Smooth muscle cell (in vitro differentiated cells): ENCODE measurements at regions not wholly inside any gene's neighbourhood (a gene's known extent, or its start where the extent isn't known, plus 50 kb on each side); places are given as distances from the start of the nearest gene placed in this dataset.
"Not testable (repeated sequence)": the region's sequence is repeated elsewhere in the genome, so short reads cannot be mapped to it uniquely, and the experiment has no call there.

ENCODE experiments used
- DNase-seq: peaks from one replicate; lab custom pipeline; 2025; ENCODE audit not compliant: unreplicated experiment; lab: John Stamatoyannopoulos, UW
- H2AFZ ChIP-seq: fragments of 200-600 bp; sonication (generic); 2 replicates; pipeline ENCODE4 v1.6.0; 2016; ENCODE audit warnings: antibody characterized with exemption, low read depth, mild to moderate bottlenecking
- H3F3A ChIP-seq: fragments of 200-600 bp; sonication (generic); 2 replicates; pipeline ENCODE4 v1.6.0; 2017; ENCODE audit warnings: antibody characterized with exemption, low read depth
- H3K27ac ChIP-seq: fragments of 200-600 bp; sonication (generic); 2 replicates; pipeline ENCODE4 v1.5.1; 2016; ENCODE audit warnings: low read depth, mild to moderate bottlenecking
- H3K27me3 ChIP-seq: fragments of 200-600 bp; sonication (generic); 2 replicates; pipeline ENCODE4 v1.6.1; 2016; ENCODE audit warnings: low read depth, mild to moderate bottlenecking
- H3K36me3 ChIP-seq: fragments of 200-600 bp; sonication (generic); 2 replicates; pipeline ENCODE4 v1.5.1; 2016; ENCODE audit warnings: low read depth
- H3K4me1 ChIP-seq: fragments of 200-600 bp; sonication (generic); 2 replicates; pipeline ENCODE4 v1.5.1; 2016; ENCODE audit warnings: low read depth
- H3K4me2 ChIP-seq: fragments of 200-600 bp; sonication (generic); 2 replicates; pipeline ENCODE4 v1.6.0; 2016; ENCODE audit warnings: mild to moderate bottlenecking
- H3K4me3 ChIP-seq: fragments of 200-600 bp; sonication (generic); 2 replicates; pipeline ENCODE4 v1.5.1; 2016; ENCODE audit warnings: mild to moderate bottlenecking
- H3K79me2 ChIP-seq: fragments of 200-600 bp; sonication (generic); 2 replicates; pipeline ENCODE4 v1.6.0; 2016; ENCODE audit warnings: low read depth, mild to moderate bottlenecking
- H3K9ac ChIP-seq: fragments of 200-600 bp; sonication (generic); 2 replicates; pipeline ENCODE4 v1.6.0; 2016; ENCODE audit warnings: low read depth
- H3K9me3 ChIP-seq: fragments of 200-600 bp; sonication (generic); replicated peaks from 2 replicates; pipeline ENCODE4 v1.5.1; 2016; ENCODE audit warnings: low read depth
- H4K20me1 ChIP-seq: fragments of 200-600 bp; sonication (generic); 2 replicates; pipeline ENCODE4 v1.6.0; 2016; ENCODE audit warnings: low read depth
- CTCF ChIP-seq: fragments of 200-600 bp; sonication (generic); IDR thresholded peaks from 2 replicates; pipeline ENCODE4 v1.5.1; 2017; ENCODE audit warnings: borderline replicate concordance, mild to moderate bottlenecking, antibody characterized with exemption; ENCODE audit not compliant: insufficient read depth, poor library complexity, severe bottlenecking
- WGBS: methylation state at CpG from one replicate; pipeline ENCODE4 v1.1.7; 2016; ENCODE audit warnings: low lambda C conversion rate; 5-methylcytosine and 5-hydroxymethylcytosine counted together

GRCh38 chr12:74259199-74259598 lies 278.4 kb upstream of the ATXN7L3B start:
- Histone ChIP-seq H4K20me1 (no peaks in the 10 kb centered on the region), H3F3A (no peaks in the 10 kb centered on the region), H3K4me3 (no peak overlapping the region), H3K36me3 (no peaks in the 10 kb centered on the region), H3K9ac (no peak overlapping the region), H3K4me1 (no peaks in the 10 kb centered on the region), H3K9me3 (no peaks in the 10 kb centered on the region), H3K27me3 (no peaks in the 10 kb centered on the region), H3K4me2 (no peak overlapping the region), H2AFZ (no peak overlapping the region), H3K27ac (no peak overlapping the region), H3K79me2 (no peaks in the 10 kb centered on the region)
- no peak for DNase-seq
- TF ChIP-seq CTCF, result no peak
- 93% methylated on average over 1 of the region's 1 CpG for WGBS

GRCh38 chr12:74264692-74265091 lies 272.9 kb upstream of the ATXN7L3B start:
- TF ChIP-seq CTCF, result no peak
- Histone ChIP-seq H3K9me3 (no peaks in the 10 kb centered on the region), H3F3A (no peaks in the 10 kb centered on the region), H3K9ac (no peak overlapping the region), H3K4me1 (no peaks in the 10 kb centered on the region), H3K27ac (no peak overlapping the region), H2AFZ (no peak overlapping the region), H3K36me3 (no peaks in the 10 kb centered on the region), H3K79me2 (no peaks in the 10 kb centered on the region), H3K27me3 (no peaks in the 10 kb centered on the region), H3K4me2 (no peak overlapping the region), H3K4me3 (no peak overlapping the region), H4K20me1 (no peaks in the 10 kb centered on the region)
- no peak for DNase-seq
- 97% methylated on average over 15 of the region's 15 CpGs for WGBS

- not testable (repeated sequence) for H2AFZ ChIP-seq, H3K27ac ChIP-seq, H3K79me2 ChIP-seq, H3K36me3 ChIP-seq, H3K27me3 ChIP-seq, H3K4me3 ChIP-seq, DNase-seq, H3K9ac ChIP-seq, H3F3A ChIP-seq, H4K20me1 ChIP-seq, H3K9me3 ChIP-seq, H3K4me1 ChIP-seq, H3K4me2 ChIP-seq
- 94% methylated on average over 8 of the region's 8 CpGs for WGBS
Measured at GRCh38 chr12:74269355-74269754, 268.3 kb upstream of the ATXN7L3B start.

- Histone ChIP-seq H3K9me3 (no peaks in the 10 kb centered on the region), H3K4me2 (no peak overlapping the region), H3K4me3 (no peak overlapping the region), H3K4me1 (no peaks in the 10 kb centered on the region), H2AFZ (no peak overlapping the region), H3K9ac (no peak overlapping the region), H3K36me3 (no peaks in the 10 kb centered on the region), H4K20me1 (no peaks in the 10 kb centered on the region), H3K79me2 (no peaks in the 10 kb centered on the region), H3K27me3 (no peaks in the 10 kb centered on the region), H3F3A (no peaks in the 10 kb centered on the region), H3K27ac (no peak overlapping the region)
- no peak for TF ChIP-seq CTCF
- no peak for DNase-seq
- 97% methylated on average over 5 of the region's 5 CpGs for WGBS
Measured at GRCh38 chr12:74280156-74280655, 257.4 kb upstream of the ATXN7L3B start.

- not testable (repeated sequence) for DNase-seq, H3K36me3 ChIP-seq, H2AFZ ChIP-seq, H3K27ac ChIP-seq, H3K79me2 ChIP-seq, H3K4me2 ChIP-seq, H3F3A ChIP-seq, H3K9ac ChIP-seq, H4K20me1 ChIP-seq, H3K4me1 ChIP-seq, H3K9me3 ChIP-seq, H3K27me3 ChIP-seq, H3K4me3 ChIP-seq
- 97% methylated on average over 2 of the region's 2 CpGs for WGBS
Measured at GRCh38 chr12:74281401-74282180, 256.0 kb upstream of the ATXN7L3B start.
